ENCODE measurements at regions not wholly inside any gene's neighbourhood (a gene's known extent, or its start where the extent isn't known, plus 50 kb on each side); places are given as distances from the start of the nearest gene placed in this dataset.

- 49 to 72% methylated on average over 3 of the region's 3 CpGs for WGBS, 2 donors
- DNase-seq (no peak), ATAC-seq (ENCODE audit: insufficient read depth, low FRiP score) (no peak)
- Histone ChIP-seq H3K4me1 (ENCODE audit: control insufficient read depth in 5 of 5, insufficient read depth in 5 of 5, low read length in 5 of 5) (no peaks in the 10 kb centered on the region), H3K36me3 (ENCODE audit: control insufficient read depth in 4 of 4, insufficient read depth in 4 of 4, low read length in 4 of 4) (no peaks in the 10 kb centered on the region), H3K27ac (ENCODE audit: low read depth in 1 of 2, low read length in 1 of 2) (no peak overlapping the region), H3K27me3 (ENCODE audit: control insufficient read depth in 3 of 3, insufficient read depth in 3 of 3, low read length in 2 of 3) (no peaks in the 10 kb centered on the region), H3K4me3 (no peak overlapping the region), H3K9me3 (ENCODE audit: control insufficient read depth in 4 of 4, insufficient read depth in 3 of 4, low read length in 3 of 4) (no peaks in the 10 kb centered on the region), H3K9ac (ENCODE audit: insufficient read depth in 1 of 2, low read length in 2 of 2) (no peak overlapping the region)
- no peak for TF ChIP-seq CTCF (IDR thresholded peaks at IDR 0.05; ENCODE audit: control extremely low read depth, extremely low read depth)
Observed at GRCh38 chr2:221970389-221970788, 328.4 kb downstream of the PAX3 start.

- no peaks in the 10 kb centered on the region for H3K27me3 ChIP-seq (ENCODE audit: control insufficient read depth in 3 of 3, insufficient read depth in 3 of 3, low read length in 2 of 3)
- no peak overlapping the region for H3K27ac ChIP-seq (ENCODE audit: low read depth in 1 of 2, low read length in 1 of 2)
- DNase-seq: no peak
- no peaks in the 10 kb centered on the region for H3K36me3 ChIP-seq (ENCODE audit: control insufficient read depth in 4 of 4, insufficient read depth in 4 of 4, low read length in 4 of 4)
- no peak overlapping the region for H3K4me3 ChIP-seq
- H3K9me3 ChIP-seq (ENCODE audit: control insufficient read depth in 4 of 4, insufficient read depth in 3 of 4, low read length in 3 of 4): no peaks in the 10 kb centered on the region
- ATAC-seq (ENCODE audit: insufficient read depth, low FRiP score): no peak
- no peak overlapping the region for H3K9ac ChIP-seq (ENCODE audit: insufficient read depth in 1 of 2, low read length in 2 of 2)
- no peaks in the 10 kb centered on the region for H3K4me1 ChIP-seq (ENCODE audit: control insufficient read depth in 5 of 5, insufficient read depth in 5 of 5, low read length in 5 of 5)
- no peak for TF ChIP-seq CTCF (IDR thresholded peaks at IDR 0.05; ENCODE audit: control extremely low read depth, extremely low read depth)
- 73 to 82% methylated on average over 5 of the region's 5 CpGs for WGBS, 2 donors
Observed at GRCh38 chr2:221969830-221970144, 329.0 kb downstream of the PAX3 start.

GRCh38 chr2:221969087-221969829 lies 329.5 kb downstream of the PAX3 start:
- no peak overlapping the region for H3K4me3 ChIP-seq
- H3K9me3 ChIP-seq (ENCODE audit: control insufficient read depth in 4 of 4, insufficient read depth in 3 of 4, low read length in 3 of 4): no peaks in the 10 kb centered on the region
- H3K27me3 ChIP-seq (ENCODE audit: control insufficient read depth in 3 of 3, insufficient read depth in 3 of 3, low read length in 2 of 3): no peaks in the 10 kb centered on the region
- H3K4me1 ChIP-seq (ENCODE audit: control insufficient read depth in 5 of 5, insufficient read depth in 5 of 5, low read length in 5 of 5): no peaks in the 10 kb centered on the region
- WGBS, 2 donors: 43 to 47% methylated on average over 7 of the region's 7 CpGs
- ATAC-seq (ENCODE audit: insufficient read depth, low FRiP score) (peak; percentile 66), DNase-seq (peak; percentile 27 to 74 (median 68))
- H3K36me3 ChIP-seq (ENCODE audit: control insufficient read depth in 4 of 4, insufficient read depth in 4 of 4, low read length in 4 of 4): no peaks in the 10 kb centered on the region
- H3K27ac ChIP-seq (ENCODE audit: low read depth in 1 of 2, low read length in 1 of 2): no peak overlapping the region
- no peak for TF ChIP-seq CTCF (IDR thresholded peaks at IDR 0.05; ENCODE audit: control extremely low read depth, extremely low read depth)
- H3K9ac ChIP-seq (ENCODE audit: insufficient read depth in 1 of 2, low read length in 2 of 2): no peak overlapping the region

- no peak for TF ChIP-seq CTCF (IDR thresholded peaks at IDR 0.05; ENCODE audit: control extremely low read depth, extremely low read depth)
- no peak for DNase-seq
- Histone ChIP-seq H3K9me3 (ENCODE audit: control insufficient read depth in 4 of 4, insufficient read depth in 3 of 4, low read length in 3 of 4) (no peaks in the 10 kb centered on the region), H3K36me3 (ENCODE audit: control insufficient read depth in 4 of 4, insufficient read depth in 4 of 4, low read length in 4 of 4) (no peaks in the 10 kb centered on the region), H3K27me3 (ENCODE audit: control insufficient read depth in 3 of 3, insufficient read depth in 3 of 3, low read length in 2 of 3) (no peaks in the 10 kb centered on the region), H3K4me3 (no peak overlapping the region), H3K4me1 (ENCODE audit: control insufficient read depth in 5 of 5, insufficient read depth in 5 of 5, low read length in 5 of 5) (no peaks in the 10 kb centered on the region), H3K27ac (ENCODE audit: low read depth in 1 of 2, low read length in 1 of 2) (no peak overlapping the region), H3K9ac (ENCODE audit: insufficient read depth in 1 of 2, low read length in 2 of 2) (no peak overlapping the region)
- 88 to 93% methylated on average over 5 of the region's 5 CpGs for WGBS, 2 donors
- ATAC-seq (ENCODE audit: insufficient read depth, low FRiP score): no peak
Observed at GRCh38 chr2:221962186-221962585, 336.6 kb downstream of the PAX3 start.

Measured in lung (tissue), 11 donors.